AG04450 (cell line): ENCODE measurements at regions not wholly inside any gene's neighbourhood (a gene's known extent, or its start where the extent isn't known, plus 50 kb on each side); places are given as distances from the start of the nearest gene placed in this dataset.
"Not testable (repeated sequence)": the region's sequence is repeated elsewhere in the genome, so short reads cannot be mapped to it uniquely, and the experiment has no call there.

Source experiments
- CTCF ChIA-PET: fragments of 300-600, 350-600 bp; formaldehyde crosslinking; extraction: SDS; loops from one replicate; lab custom pipeline; 2022; ENCODE audit warnings: antibody characterized with exemption, inconsistent platforms; lab: Charles Lee
- POLR2A ChIA-PET: fragments of 350-600 bp; formaldehyde crosslinking; extraction: SDS; loops from one replicate; lab custom pipeline; 2021; ENCODE audit warnings: antibody characterized with exemption, inconsistent platforms; lab: Yijun Ruan, JAX
- DNase-seq: peaks from one replicate; pipeline ENCODE4 v3.0.0-alpha.2; 2011; ENCODE audit warnings: low read depth, low spot score
- H3K27ac ChIP-seq: one replicate; pipeline ENCODE4 v1.5.1; 2012; ENCODE audit warnings: low read depth, low read length, control low read depth
- H3K27me3 ChIP-seq: one replicate; pipeline ENCODE4 v1.6.0; 2012; ENCODE audit warnings: low read length; ENCODE audit not compliant: control insufficient read depth, insufficient read depth
- H3K4me3 ChIP-seq: 2 replicates; pipeline ENCODE4 v1.5.1; 2011; ENCODE audit warnings: mild to moderate bottlenecking, low read depth, low read length, control low read depth
- H3K9me3 ChIP-seq: 2 replicates; pipeline ENCODE4 v1.5.1; 2012; ENCODE audit warnings: low read length; ENCODE audit not compliant: control insufficient read depth, insufficient read depth
- CTCF ChIP-seq: IDR thresholded peaks from 2 replicates; pipeline ENCODE4 v1.5.1; 2011; ENCODE audit warnings: low read depth, low read length, control low read depth, inconsistent platforms

- POLR2A ChIA-PET, result no interaction called here
- TF ChIP-seq CTCF, result no peak
- H3K4me3 ChIP-seq, result no peak overlapping the region
- DNase-seq, result no peak
- CTCF ChIA-PET, result no interaction called here
- H3K27ac ChIP-seq, result no peak overlapping the region
- H3K27me3 ChIP-seq, result peaks cover 21% of the 10 kb centered on the region
- no peaks in the 10 kb centered on the region; the same call in 1 of the 2 replicates for H3K9me3 ChIP-seq
Observed at GRCh38 chr14:103233328-103233727, 100.7 kb upstream of the EIF5 start.

- not testable (repeated sequence) for H3K4me3 ChIP-seq, H3K27ac ChIP-seq, DNase-seq
- ChIA-PET POLR2A (interaction anchor here (0.6 kb wide), 1 partner anchor 8 kb away, joined by 4 read pairs; no protein-coding TSS in a partner anchor), CTCF (interaction anchor here (1.4 kb wide), 1 partner anchor 130 kb away, joined by 7 read pairs; no protein-coding TSS in a partner anchor)
- Histone ChIP-seq H3K9me3 (peaks cover 12% of the 10 kb centered on the region), H3K27me3 (peaks cover 21% of the 10 kb centered on the region)
Observed at GRCh38 chr14:103234826-103235225, 99.2 kb upstream of the EIF5 start.

GRCh38 chr14:103235506-103235905, 98.5 kb upstream of the EIF5 start:
- POLR2A ChIA-PET, H3K4me3 ChIP-seq, DNase-seq, H3K27ac ChIP-seq: not testable (repeated sequence)
- Histone ChIP-seq H3K27me3 (peaks cover 21% of the 10 kb centered on the region), H3K9me3 (peaks cover 17% of the 10 kb centered on the region)
- CTCF ChIA-PET, result interaction anchor here (0.6 to 1.4 kb wide), 2 partner anchors 8 to 131 kb away, joined by 3 to 7 read pairs; no protein-coding TSS in a partner anchor

GRCh38 chr14:103239751-103240150, 94.3 kb upstream of the EIF5 start:
- peaks cover 17% of the 10 kb centered on the region; the same call in 1 of the 2 replicates for H3K9me3 ChIP-seq
- POLR2A ChIA-PET, result no interaction called here
- peaks cover 7% of the 10 kb centered on the region for H3K27me3 ChIP-seq
- no peak for DNase-seq
- no peak overlapping the region for H3K27ac ChIP-seq
- no peak for TF ChIP-seq CTCF
- H3K4me3 ChIP-seq, result no peak overlapping the region
- CTCF ChIA-PET, result no interaction called here

- no peak for DNase-seq
- Histone ChIP-seq H3K9me3 (peaks cover 17% of the 10 kb centered on the region; the same call in 1 of the 2 replicates), H3K4me3 (no peak overlapping the region), H3K27ac (no peak overlapping the region), H3K27me3 (no peaks in the 10 kb centered on the region)
- ChIA-PET POLR2A (no interaction called here), CTCF (no interaction called here)
- no peak for TF ChIP-seq CTCF
Observed at GRCh38 chr14:103241531-103241930, 92.5 kb upstream of the EIF5 start.
